MM.1S (cell line): ENCODE measurements at regions not wholly inside any gene's neighbourhood (a gene's known extent, or its start where the extent isn't known, plus 50 kb on each side); places are given as distances from the start of the nearest gene placed in this dataset.

Experiments
- DNase-seq: peaks from one replicate; pipeline ENCODE4 v3.0.0-alpha.2; 2015
- H2AFZ ChIP-seq: fragments of 300-600 bp; sonication (generic); 2 replicates; pipeline ENCODE4 v1.6.0; 2016; ENCODE audit warnings: antibody characterized with exemption, low read length
- H3F3A ChIP-seq: fragments of 300-600 bp; sonication (generic); 2 replicates; pipeline ENCODE4 v1.6.1; 2016; ENCODE audit warnings: mild to moderate bottlenecking, antibody characterized with exemption, low read length, moderate library complexity, mixed read lengths; ENCODE audit not compliant: insufficient read depth
- H3K27ac ChIP-seq: fragments of 300-600 bp; sonication (generic); 2 replicates; pipeline ENCODE4 v1.5.1; 2016; ENCODE audit warnings: mild to moderate bottlenecking, low read length
- H3K27me3 ChIP-seq: fragments of 300-600 bp; sonication (generic); replicated peaks from 2 replicates; pipeline ENCODE4 v1.6.0; 2016; ENCODE audit warnings: low read length; ENCODE audit not compliant: insufficient read depth
- H3K36me3 ChIP-seq: fragments of 300-600 bp; sonication (generic); replicated peaks from 2 replicates; pipeline ENCODE4 v1.6.1; 2016; ENCODE audit warnings: mild to moderate bottlenecking, low read length, mixed read lengths; ENCODE audit not compliant: insufficient read depth
- H3K4me1 ChIP-seq: fragments of 300-600 bp; sonication (generic); 2 replicates; pipeline ENCODE4 v1.6.1; 2016; ENCODE audit warnings: low read length, mixed read lengths
- H3K4me2 ChIP-seq: fragments of 300-600 bp; sonication (generic); 2 replicates; pipeline ENCODE4 v1.6.0; 2016; ENCODE audit warnings: low read depth, low read length
- H3K4me3 ChIP-seq: fragments of 300-600 bp; sonication (generic); 2 replicates; pipeline ENCODE4 v1.5.1; 2016; ENCODE audit warnings: low read length, mixed read lengths
- H3K79me2 ChIP-seq: fragments of 300-600 bp; sonication (generic); 2 replicates; pipeline ENCODE4 v1.6.1; 2016; ENCODE audit warnings: mixed run types, low read length, mixed read lengths
- H3K9ac ChIP-seq: fragments of 300-600 bp; sonication (generic); 2 replicates; pipeline ENCODE4 v1.6.1; 2016; ENCODE audit warnings: low read length, mixed read lengths
- H3K9me2 ChIP-seq: fragments of 300-600 bp; sonication (generic); replicated peaks from 2 replicates; pipeline ENCODE4 v1.6.1; 2016; ENCODE audit warnings: mild to moderate bottlenecking, low read length, mixed read lengths; ENCODE audit not compliant: insufficient read depth
- H3K9me3 ChIP-seq: fragments of 300-600 bp; sonication (generic); replicated peaks from 2 replicates; pipeline ENCODE4 v1.6.1; 2016; ENCODE audit warnings: mild to moderate bottlenecking, low read length, mixed read lengths; ENCODE audit not compliant: insufficient read depth
- H4K20me1 ChIP-seq: fragments of 300-600 bp; sonication (generic); 2 replicates; pipeline ENCODE4 v1.6.1; 2016; ENCODE audit warnings: mild to moderate bottlenecking, low read length, moderate library complexity, mixed read lengths; ENCODE audit not compliant: insufficient read depth
- EZH2 ChIP-seq: fragments of 300-600 bp; sonication (generic); optimal IDR thresholded peaks from 2 replicates; pipeline ENCODE3; 2017; ENCODE audit warnings: low read depth, mild to moderate bottlenecking, antibody characterized with exemption, low read length, mixed read lengths
- EZH2phosphoT487 ChIP-seq: fragments of 300-600 bp; sonication (generic); IDR thresholded peaks from 2 replicates; pipeline ENCODE4 v1.6.1; 2018; ENCODE audit warnings: antibody characterized with exemption, low read length
- TF ChIP-seq, protein P1 (sequence below): fragments of 300-600 bp; sonication (generic); IDR thresholded peaks from 2 replicates; pipeline ENCODE4 v1.5.1; 2016; ENCODE audit warnings: antibody characterized with exemption, low read length, mixed read lengths

DNA sequence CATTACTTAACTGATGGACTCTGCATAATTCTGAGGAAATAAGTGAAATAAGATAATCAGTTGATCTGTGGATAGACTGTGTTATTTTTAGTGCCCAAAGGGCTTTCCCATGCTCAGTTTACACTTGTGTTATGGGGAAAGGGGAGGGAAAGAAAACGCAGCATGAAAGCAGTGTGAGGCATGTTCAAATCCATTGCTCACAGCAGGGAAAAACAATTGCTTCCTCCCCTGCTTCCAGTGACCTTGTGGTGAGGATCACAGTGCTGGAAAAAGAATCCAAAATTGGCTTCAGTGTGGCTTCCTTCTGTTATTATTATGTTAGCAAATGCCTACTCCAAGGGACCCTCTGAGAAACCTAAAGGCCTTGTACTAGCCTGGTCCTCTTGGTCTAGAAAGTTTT is 285.1 kb upstream of the CDIN1 start:
- H3K9me2 ChIP-seq: no peaks in the 10 kb centered on the region
- no peaks in the 10 kb centered on the region for H3K4me1 ChIP-seq
- H3K4me2 ChIP-seq: no peak overlapping the region
- H2AFZ ChIP-seq: no peak overlapping the region
- H4K20me1 ChIP-seq: no peaks in the 10 kb centered on the region
- H3K27me3 ChIP-seq: no peaks in the 10 kb centered on the region
- H3K4me3 ChIP-seq: no peak overlapping the region
- no peaks in the 10 kb centered on the region for H3F3A ChIP-seq
- H3K36me3 ChIP-seq: no peaks in the 10 kb centered on the region
- H3K9ac ChIP-seq: no peak overlapping the region
- no peaks in the 10 kb centered on the region for H3K9me3 ChIP-seq
- no peak for DNase-seq
- H3K27ac ChIP-seq: no peak overlapping the region
- no peaks in the 10 kb centered on the region for H3K79me2 ChIP-seq
- TF ChIP-seq, protein P1, sequence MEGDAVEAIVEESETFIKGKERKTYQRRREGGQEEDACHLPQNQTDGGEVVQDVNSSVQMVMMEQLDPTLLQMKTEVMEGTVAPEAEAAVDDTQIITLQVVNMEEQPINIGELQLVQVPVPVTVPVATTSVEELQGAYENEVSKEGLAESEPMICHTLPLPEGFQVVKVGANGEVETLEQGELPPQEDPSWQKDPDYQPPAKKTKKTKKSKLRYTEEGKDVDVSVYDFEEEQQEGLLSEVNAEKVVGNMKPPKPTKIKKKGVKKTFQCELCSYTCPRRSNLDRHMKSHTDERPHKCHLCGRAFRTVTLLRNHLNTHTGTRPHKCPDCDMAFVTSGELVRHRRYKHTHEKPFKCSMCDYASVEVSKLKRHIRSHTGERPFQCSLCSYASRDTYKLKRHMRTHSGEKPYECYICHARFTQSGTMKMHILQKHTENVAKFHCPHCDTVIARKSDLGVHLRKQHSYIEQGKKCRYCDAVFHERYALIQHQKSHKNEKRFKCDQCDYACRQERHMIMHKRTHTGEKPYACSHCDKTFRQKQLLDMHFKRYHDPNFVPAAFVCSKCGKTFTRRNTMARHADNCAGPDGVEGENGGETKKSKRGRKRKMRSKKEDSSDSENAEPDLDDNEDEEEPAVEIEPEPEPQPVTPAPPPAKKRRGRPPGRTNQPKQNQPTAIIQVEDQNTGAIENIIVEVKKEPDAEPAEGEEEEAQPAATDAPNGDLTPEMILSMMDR: no peak
- no peak for TF ChIP-seq EZH2
- no peak for TF ChIP-seq EZH2phosphoT487

DNA sequence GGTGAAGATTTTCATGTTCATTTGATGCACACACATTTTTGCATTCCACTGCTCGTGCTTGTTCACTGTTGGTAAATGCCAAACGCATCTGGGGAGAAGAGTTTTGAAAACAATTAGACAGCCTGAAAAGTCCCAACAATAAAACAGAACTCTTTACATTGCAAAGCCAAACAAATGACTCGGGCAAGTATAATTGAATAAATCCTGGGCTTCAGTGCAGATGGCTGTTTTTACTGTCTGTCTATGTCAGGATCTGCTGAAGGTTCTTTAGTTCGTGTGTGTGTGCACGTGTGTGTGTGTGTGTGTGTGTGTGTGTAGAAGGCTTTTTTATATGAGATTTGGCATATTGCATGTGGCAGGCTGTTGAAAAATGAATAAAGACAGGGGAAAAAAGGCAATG is 277.5 kb upstream of the CDIN1 start:
- H3K27ac ChIP-seq: no peak overlapping the region

DNA sequence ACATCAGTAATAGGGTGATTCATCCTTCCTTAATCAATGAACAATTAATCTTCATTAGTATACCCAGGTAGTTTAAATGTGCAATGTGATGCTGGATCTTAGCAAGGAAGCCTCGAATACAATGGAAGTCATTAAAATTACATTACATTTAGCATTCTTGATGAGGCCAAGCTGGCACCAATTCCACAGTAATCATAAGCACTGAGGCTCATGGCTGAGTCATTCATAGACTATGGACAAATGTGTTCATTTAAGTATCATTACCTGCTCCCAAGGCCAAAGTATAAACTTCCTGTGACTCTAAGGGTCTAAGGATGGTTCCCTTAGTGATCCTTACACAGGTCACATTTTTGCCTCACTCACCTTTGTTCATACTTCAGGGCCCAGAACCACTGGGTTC is 266.4 kb upstream of the CDIN1 start:
- Histone ChIP-seq H3K27ac (no peak overlapping the region), H3K9ac (no peak overlapping the region), H3K79me2 (no peaks in the 10 kb centered on the region), H2AFZ (no peak overlapping the region), H3F3A (no peaks in the 10 kb centered on the region), H3K36me3 (no peaks in the 10 kb centered on the region), H3K27me3 (no peaks in the 10 kb centered on the region), H3K9me3 (no peaks in the 10 kb centered on the region), H4K20me1 (no peaks in the 10 kb centered on the region), H3K4me1 (no peaks in the 10 kb centered on the region), H3K4me2 (no peak overlapping the region), H3K4me3 (no peak overlapping the region), H3K9me2 (no peaks in the 10 kb centered on the region)
- DNase-seq: no peak
- TF ChIP-seq EZH2 (no peak), EZH2phosphoT487 (no peak)
- TF ChIP-seq, protein P1: no peak

More for the DNA sequence above, 277.5 kb upstream of the CDIN1 start:
- Histone ChIP-seq H3K4me2 (no peak overlapping the region), H3K79me2 (no peaks in the 10 kb centered on the region), H3F3A (no peaks in the 10 kb centered on the region), H3K36me3 (no peaks in the 10 kb centered on the region), H3K4me1 (no peaks in the 10 kb centered on the region), H3K9me3 (no peaks in the 10 kb centered on the region), H3K9me2 (no peaks in the 10 kb centered on the region), H3K4me3 (no peak overlapping the region), H4K20me1 (no peaks in the 10 kb centered on the region), H2AFZ (no peak overlapping the region), H3K27me3 (no peaks in the 10 kb centered on the region), H3K9ac (no peak overlapping the region)
- DNase-seq: no peak
- TF ChIP-seq, protein P1: no peak
- no peak for TF ChIP-seq EZH2phosphoT487
- TF ChIP-seq EZH2: no peak
